ENCODE measurements at regions not wholly inside any gene's neighbourhood (a gene's known extent, or its start where the extent isn't known, plus 50 kb on each side); places are given as distances from the start of the nearest gene placed in this dataset.
"Not testable (repeated sequence)": the region's sequence is repeated elsewhere in the genome, so short reads cannot be mapped to it uniquely, and the experiment has no call there.

- DNase-seq: no peak
Measured at GRCh38 chr3:78455712-78456433, 1311.9 kb downstream of the ROBO1 start.

- DNase-seq: no peak
Measured at GRCh38 chr3:78459796-78460195, 1308.0 kb downstream of the ROBO1 start.

GRCh38 chr3:78462021-78462420, 1305.8 kb downstream of the ROBO1 start:
- DNase-seq: no peak

GRCh38 chr3:78476076-78476475, 1291.7 kb downstream of the ROBO1 start:
- no peak for DNase-seq

- DNase-seq: no peak
Measured at GRCh38 chr3:78481050-78481449, 1286.7 kb downstream of the ROBO1 start.

GRCh38 chr3:78483090-78483489, 1284.7 kb downstream of the ROBO1 start:
- DNase-seq: no peak

- no peak for DNase-seq
Measured at GRCh38 chr3:78494851-78495250, 1272.9 kb downstream of the ROBO1 start.

GRCh38 chr3:78495301-78495700, 1272.5 kb downstream of the ROBO1 start:
- no peak for DNase-seq

- DNase-seq: no peak
Measured at GRCh38 chr3:78496501-78496900, 1271.3 kb downstream of the ROBO1 start.

GRCh38 chr3:78497021-78497420, 1270.8 kb downstream of the ROBO1 start:
- DNase-seq: no peak

GRCh38 chr3:78497767-78498166, 1270.0 kb downstream of the ROBO1 start:
- DNase-seq: no peak

- no peak for DNase-seq
Measured at GRCh38 chr3:78506061-78506460, 1261.7 kb downstream of the ROBO1 start.

- no peak for DNase-seq
Measured at GRCh38 chr3:78506581-78507195, 1261.1 kb downstream of the ROBO1 start.

- no peak for DNase-seq
Measured at GRCh38 chr3:78507196-78507984, 1260.4 kb downstream of the ROBO1 start.

GRCh38 chr3:78511840-78512239, 1256.0 kb downstream of the ROBO1 start:
- DNase-seq: no peak

- DNase-seq: not testable (repeated sequence)
Measured at GRCh38 chr3:78512786-78513185, 1255.0 kb downstream of the ROBO1 start.

GRCh38 chr3:78516437-78516836, 1251.4 kb downstream of the ROBO1 start:
- no peak for DNase-seq

- DNase-seq: no peak
Measured at GRCh38 chr3:78516937-78517336, 1250.9 kb downstream of the ROBO1 start.

- DNase-seq: no peak
Measured at GRCh38 chr3:78517965-78518364, 1249.8 kb downstream of the ROBO1 start.

GRCh38 chr3:78519281-78519680, 1248.5 kb downstream of the ROBO1 start:
- DNase-seq: no peak

- DNase-seq: no peak
Measured at GRCh38 chr3:78529601-78530000, 1238.2 kb downstream of the ROBO1 start.

GRCh38 chr3:78540485-78540884, 1227.3 kb downstream of the ROBO1 start:
- no peak for DNase-seq

GRCh38 chr3:78545827-78546226, 1222.0 kb downstream of the ROBO1 start:
- DNase-seq: no peak

Data from 8988T (cell line).